ENCODE measurements at regions not wholly inside any gene's neighbourhood (a gene's known extent, or its start where the extent isn't known, plus 50 kb on each side); places are given as distances from the start of the nearest gene placed in this dataset.

GRCh38 chr2:212712466-212712865, 173.9 kb upstream of the ERBB4 start:
- H3K4me2 ChIP-seq: no peak overlapping the region
- no peak overlapping the region for H3K4me3 Mint-ChIP-seq
- peaks cover 2% of the 10 kb centered on the region for H3K9me3 Mint-ChIP-seq
- H4K20me1 ChIP-seq (ENCODE audit: low read depth): no peaks in the 10 kb centered on the region
- H3K27me3 Mint-ChIP-seq (ENCODE audit: insufficient read depth, low read depth): no peaks in the 10 kb centered on the region
- H3K9ac ChIP-seq: no peak overlapping the region
- TF ChIP-seq EZH2 (IDR thresholded peaks at IDR 0.05): no peak
- no peak for TF ChIP-seq EZH2phosphoT487 (IDR thresholded peaks at IDR 0.05)
- H3K27ac Mint-ChIP-seq: no peak overlapping the region
- H3K4me1 ChIP-seq: peaks cover 10% of the 10 kb centered on the region
- no peaks in the 10 kb centered on the region for H3K9me3 ChIP-seq (ENCODE audit: low read depth)
- DNase-seq (ENCODE audit: low spot score): no peak
- H2AFZ ChIP-seq (replicated peaks): no peak overlapping the region
- H3F3A ChIP-seq (ENCODE audit: low read depth): no peaks in the 10 kb centered on the region
- no peaks in the 10 kb centered on the region for H3K36me3 ChIP-seq
- peaks cover 25% of the 10 kb centered on the region for H3K4me1 Mint-ChIP-seq
- H3K27me3 ChIP-seq: no peaks in the 10 kb centered on the region
- no peaks in the 10 kb centered on the region for H3K79me2 ChIP-seq (ENCODE audit: low read depth)
- H3K4me3 ChIP-seq: no peak overlapping the region
- H3K36me3 Mint-ChIP-seq: no peaks in the 10 kb centered on the region
- no peak overlapping the region for H3K27ac ChIP-seq

- Mint-ChIP-seq H3K4me1 (peaks cover 25% of the 10 kb centered on the region), H3K36me3 (no peaks in the 10 kb centered on the region), H3K27ac (peak overlapping the region; percentile 40), H3K27me3 (ENCODE audit: insufficient read depth, low read depth) (no peaks in the 10 kb centered on the region), H3K4me3 (no peak overlapping the region), H3K9me3 (peaks cover 2% of the 10 kb centered on the region)
- Histone ChIP-seq H3F3A (ENCODE audit: low read depth) (no peaks in the 10 kb centered on the region), H4K20me1 (ENCODE audit: low read depth) (no peaks in the 10 kb centered on the region), H3K9me3 (ENCODE audit: low read depth) (no peaks in the 10 kb centered on the region), H2AFZ (replicated peaks) (no peak overlapping the region), H3K79me2 (ENCODE audit: low read depth) (no peaks in the 10 kb centered on the region), H3K4me2 (no peak overlapping the region), H3K9ac (no peak overlapping the region), H3K4me1 (peaks cover 10% of the 10 kb centered on the region), H3K27ac (no peak overlapping the region), H3K36me3 (no peaks in the 10 kb centered on the region), H3K4me3 (no peak overlapping the region), H3K27me3 (no peaks in the 10 kb centered on the region)
- TF ChIP-seq EZH2phosphoT487 (IDR thresholded peaks at IDR 0.05): no peak
- TF ChIP-seq CTCF (IDR thresholded peaks at IDR 0.05): no peak
- TF ChIP-seq EZH2 (IDR thresholded peaks at IDR 0.05): no peak
- no peak for DNase-seq (ENCODE audit: low spot score)
Observed at GRCh38 chr2:212711856-212712255, 173.3 kb upstream of the ERBB4 start.

- no peaks in the 10 kb centered on the region for H3K36me3 Mint-ChIP-seq
Observed at GRCh38 chr2:212709280-212709679, 170.7 kb upstream of the ERBB4 start.

More at GRCh38 chr2:212709280-212709679, 170.7 kb upstream of the ERBB4 start:
- Histone ChIP-seq H2AFZ (replicated peaks) (no peak overlapping the region), H3K9ac (no peak overlapping the region), H3K27me3 (no peaks in the 10 kb centered on the region), H3K4me1 (peaks cover 13% of the 10 kb centered on the region), H3K27ac (peak overlapping the region; percentile 9), H3K36me3 (no peaks in the 10 kb centered on the region), H4K20me1 (ENCODE audit: low read depth) (no peaks in the 10 kb centered on the region), H3K79me2 (ENCODE audit: low read depth) (no peaks in the 10 kb centered on the region), H3K4me3 (no peak overlapping the region), H3F3A (ENCODE audit: low read depth) (no peaks in the 10 kb centered on the region), H3K9me3 (ENCODE audit: low read depth) (no peaks in the 10 kb centered on the region), H3K4me2 (no peak overlapping the region)
- peak; percentile 20 for DNase-seq (ENCODE audit: low spot score)
- H3K9me3 Mint-ChIP-seq: peaks cover 2% of the 10 kb centered on the region
- no peak overlapping the region for H3K4me3 Mint-ChIP-seq
- peaks cover 25% of the 10 kb centered on the region for H3K4me1 Mint-ChIP-seq
- peak overlapping the region; percentile 87 for H3K27ac Mint-ChIP-seq
- TF ChIP-seq EZH2 (IDR thresholded peaks at IDR 0.05) (no peak), EZH2phosphoT487 (IDR thresholded peaks at IDR 0.05) (no peak), CTCF (IDR thresholded peaks at IDR 0.05) (no peak)
- H3K27me3 Mint-ChIP-seq (ENCODE audit: insufficient read depth, low read depth): no peaks in the 10 kb centered on the region
